ENCODE measurements at regions not wholly inside any gene's neighbourhood (a gene's known extent, or its start where the extent isn't known, plus 50 kb on each side); places are given as distances from the start of the nearest gene placed in this dataset.
"Not testable (repeated sequence)": the region's sequence is repeated elsewhere in the genome, so short reads cannot be mapped to it uniquely, and the experiment has no call there.

DNA sequence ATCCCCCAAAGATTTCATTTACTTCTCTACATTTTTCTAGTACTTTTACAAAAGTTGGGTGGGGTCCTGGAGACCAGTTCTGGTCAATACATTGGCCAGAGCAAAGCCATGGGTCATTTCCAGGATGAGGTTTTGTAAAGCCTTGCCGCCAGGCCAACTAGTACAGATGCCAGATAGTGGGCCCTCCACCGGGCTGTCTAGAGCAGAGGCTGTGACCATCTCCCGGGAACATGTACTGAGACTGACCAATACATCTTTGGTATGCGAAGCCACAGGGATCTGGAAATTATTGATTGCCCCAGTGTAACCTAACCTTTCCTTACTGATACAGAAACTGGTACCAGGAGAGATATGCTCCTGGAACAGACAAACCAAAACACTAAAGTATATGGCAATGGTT, 599.2 kb downstream of the ADCYAP1 start:
- intact Hi-C loops (cut with DNase I), result no loop called here
- DNase-seq, result no peak

DNA sequence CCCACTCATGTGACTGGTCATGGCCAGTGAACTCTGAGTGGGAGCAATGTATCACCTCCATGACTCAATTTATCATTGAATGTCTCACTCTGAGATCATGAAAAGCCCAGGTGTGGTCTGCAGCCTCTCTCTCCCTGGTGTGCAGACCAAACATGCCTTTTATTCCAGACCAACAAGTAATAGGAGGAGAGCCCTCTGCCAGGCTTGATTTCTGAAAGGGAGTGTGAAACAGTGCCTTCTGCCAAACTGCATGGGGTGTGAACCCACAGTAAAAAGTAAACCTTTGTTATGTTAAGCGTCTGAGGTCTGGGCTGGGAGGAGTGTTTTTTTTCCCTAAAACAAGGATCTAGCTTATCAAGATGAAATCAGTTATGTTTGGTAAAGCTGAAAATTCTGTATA, 601.2 kb downstream of the ADCYAP1 start:
- intact Hi-C loops (cut with DNase I), result no loop called here
- DNase-seq, result no peak

DNA sequence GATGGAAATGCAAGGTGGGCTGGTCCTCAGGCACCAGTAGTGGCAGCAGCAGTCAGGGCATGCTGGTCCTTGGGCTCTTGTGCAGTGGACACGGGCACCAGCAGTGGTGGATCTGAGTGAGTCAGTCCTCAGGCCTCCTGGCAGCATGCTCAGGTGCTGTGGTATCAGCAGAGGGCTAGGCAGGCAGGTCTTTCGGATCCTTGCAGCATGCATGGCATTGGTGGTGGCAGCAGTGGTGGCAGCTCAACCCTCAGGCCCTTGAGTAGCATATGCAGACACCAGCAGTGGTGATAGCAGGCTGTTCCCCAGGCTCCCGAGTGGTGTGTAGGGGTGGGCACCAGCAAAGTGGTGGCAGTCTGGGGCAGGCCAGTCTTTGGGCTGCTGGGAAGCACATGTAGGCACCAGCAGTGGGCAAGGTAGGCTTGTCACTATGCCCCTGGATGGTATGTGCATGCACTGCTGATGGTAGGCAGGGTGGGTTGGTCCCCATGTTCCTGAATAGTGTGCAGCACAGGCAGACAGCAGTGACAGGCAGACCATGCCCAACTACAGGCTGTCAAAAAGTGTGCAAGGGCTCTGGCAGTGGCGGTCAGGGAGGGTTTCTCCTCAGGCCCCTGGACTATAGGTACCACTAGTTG, 606.0 kb downstream of the ADCYAP1 start:
- no peak for DNase-seq
- intact Hi-C loops (cut with DNase I), result no loop called here

DNA sequence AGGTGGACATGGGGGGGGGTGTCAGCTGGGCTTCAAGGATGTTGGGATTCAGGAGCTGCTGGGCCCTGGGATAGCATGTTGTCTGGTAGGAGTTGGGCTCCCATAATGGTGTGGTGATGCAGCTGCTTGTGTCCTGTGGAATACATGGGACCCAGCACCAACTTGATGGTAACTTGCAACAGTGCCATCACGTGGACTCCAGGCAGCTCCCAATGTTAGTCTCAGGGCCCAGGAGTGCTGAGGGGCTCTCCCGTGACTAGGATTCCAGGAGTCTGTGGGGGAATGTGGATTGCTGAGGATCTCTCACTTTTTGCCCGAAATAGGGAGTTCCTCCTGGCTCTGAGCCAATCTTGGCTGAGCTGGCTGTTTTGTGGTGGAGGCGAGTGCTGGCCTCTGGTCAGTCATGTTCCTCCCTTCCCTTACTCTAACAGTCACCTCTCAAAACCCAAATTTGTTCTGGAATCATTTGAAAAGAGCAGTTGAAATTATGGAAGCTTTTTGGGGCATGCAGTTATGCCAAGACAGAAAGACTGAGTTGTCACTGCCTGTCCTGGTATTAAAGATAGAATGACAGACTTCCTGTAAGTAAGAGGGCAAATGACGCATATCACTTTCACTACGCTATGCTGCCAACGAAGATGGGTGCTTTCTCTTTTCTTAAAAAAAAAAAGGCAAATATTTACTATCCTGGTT, 607.1 kb downstream of the ADCYAP1 start:
- no peak for DNase-seq
- intact Hi-C loops (cut with DNase I), result no loop called here

DNA sequence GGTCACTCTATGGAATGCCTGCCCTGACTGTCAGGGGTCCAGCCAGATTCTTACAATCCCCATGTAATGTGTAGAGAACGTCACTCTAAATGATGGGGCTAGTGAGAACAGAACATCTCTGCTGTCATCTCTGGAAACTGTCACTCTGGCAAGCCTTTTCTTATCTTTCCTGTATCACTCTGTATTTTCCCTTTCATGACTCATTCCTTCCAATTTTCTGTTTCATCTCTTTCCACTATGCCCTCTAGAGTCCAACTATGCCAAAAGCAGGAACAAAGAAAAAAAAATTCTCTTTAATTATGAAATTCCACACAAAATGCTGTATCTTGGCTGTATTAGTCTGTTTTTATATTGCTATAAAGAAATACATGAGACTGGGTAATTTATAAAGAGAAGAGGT, 608.8 kb downstream of the ADCYAP1 start:
- no peak for DNase-seq
- intact Hi-C loops (cut with DNase I), result no loop called here

DNA sequence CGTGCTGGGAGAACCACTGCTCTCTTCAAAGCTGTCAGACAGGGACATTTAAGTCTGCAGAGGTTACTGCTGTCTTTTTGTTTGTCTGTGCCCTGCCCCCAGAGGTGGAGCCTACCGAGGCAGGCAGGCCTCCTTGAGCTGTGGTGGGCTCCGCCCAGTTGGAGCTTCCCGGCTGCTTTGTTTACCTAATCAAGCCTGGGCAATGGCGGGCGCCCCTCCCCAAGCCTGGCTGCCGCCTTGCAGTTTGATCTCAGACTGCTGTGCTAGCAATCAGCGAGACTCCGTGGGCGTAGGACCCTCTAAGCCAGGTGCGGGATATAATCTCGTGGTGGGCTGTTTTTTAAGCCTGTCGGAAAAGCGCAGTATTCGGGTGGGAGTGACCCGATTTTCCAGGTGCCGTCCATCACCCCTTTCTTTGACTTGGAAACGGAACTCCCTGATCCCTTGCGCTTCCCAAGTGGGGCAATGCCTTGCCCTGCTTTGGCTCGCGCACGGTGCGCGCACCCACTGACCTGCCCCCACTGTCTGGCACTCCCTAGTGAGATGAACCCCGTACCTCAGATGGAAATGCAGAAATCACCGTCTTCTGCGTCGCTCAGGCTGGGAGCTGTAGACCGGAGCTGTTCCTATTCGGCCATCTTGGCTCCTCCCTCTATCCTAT, 617.0 kb downstream of the ADCYAP1 start:
- DNase-seq; intact Hi-C loops (cut with DNase I): not testable (repeated sequence)

DNA sequence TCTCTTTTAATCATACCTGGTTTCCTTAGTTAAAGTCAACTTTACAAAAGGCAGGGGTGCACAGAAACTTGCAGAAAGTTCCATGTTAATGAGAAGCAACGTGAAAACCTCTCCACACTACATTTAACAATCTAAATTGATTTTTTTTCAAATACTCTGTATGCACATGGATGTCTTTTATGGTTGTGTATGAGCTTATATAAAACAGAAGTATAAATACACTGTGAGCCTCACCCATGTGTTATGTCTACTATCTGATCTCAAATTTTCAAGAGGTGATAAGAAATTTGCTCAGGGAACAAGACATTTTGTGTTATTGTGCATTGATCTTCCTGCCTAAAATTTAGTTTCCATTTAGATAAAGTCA, 617.6 kb downstream of the ADCYAP1 start:
- intact Hi-C loops (cut with DNase I), result no loop called here
- no peak for DNase-seq

DNA sequence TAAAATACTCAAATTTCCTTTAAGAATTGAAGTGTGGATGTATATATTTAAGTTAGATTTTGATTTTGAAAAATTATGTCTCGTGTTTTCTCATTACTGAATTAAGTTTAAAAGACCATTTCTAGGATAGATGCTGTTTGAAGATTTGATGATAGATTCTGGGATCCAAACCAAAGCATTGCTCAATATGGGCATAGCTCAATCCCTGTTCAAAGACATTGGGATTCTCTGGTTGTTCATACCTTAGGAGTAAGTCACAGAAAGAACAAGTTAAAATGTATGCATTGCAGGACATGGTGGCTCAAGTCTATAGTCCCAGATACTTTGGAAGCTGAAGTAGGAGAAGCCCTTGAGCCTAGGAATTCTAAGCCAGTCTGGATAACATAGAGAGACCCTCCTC, 622.3 kb downstream of the ADCYAP1 start:
- intact Hi-C loops (cut with DNase I), result no loop called here
- no peak for DNase-seq

DNA sequence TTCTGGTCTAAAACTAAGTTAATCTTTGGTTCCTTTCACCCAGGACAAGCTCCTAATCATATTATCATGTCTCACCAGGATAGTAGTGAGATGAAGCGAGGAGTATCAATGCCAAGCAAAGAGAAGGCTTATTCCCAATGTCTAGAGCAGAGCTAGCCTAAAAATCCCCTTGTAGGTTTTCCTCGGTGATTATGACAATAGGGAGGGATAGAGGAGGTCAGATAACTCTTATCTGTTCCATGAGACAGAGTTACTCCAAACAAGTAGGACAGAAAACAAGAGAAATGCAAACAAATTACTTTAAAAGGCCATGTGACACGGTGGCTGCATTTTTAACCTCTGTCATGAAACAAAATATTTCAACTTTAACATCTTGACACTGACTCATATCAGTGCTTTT, 623.1 kb downstream of the ADCYAP1 start:
- no peak for DNase-seq
- intact Hi-C loops (cut with DNase I), result no loop called here

DNA sequence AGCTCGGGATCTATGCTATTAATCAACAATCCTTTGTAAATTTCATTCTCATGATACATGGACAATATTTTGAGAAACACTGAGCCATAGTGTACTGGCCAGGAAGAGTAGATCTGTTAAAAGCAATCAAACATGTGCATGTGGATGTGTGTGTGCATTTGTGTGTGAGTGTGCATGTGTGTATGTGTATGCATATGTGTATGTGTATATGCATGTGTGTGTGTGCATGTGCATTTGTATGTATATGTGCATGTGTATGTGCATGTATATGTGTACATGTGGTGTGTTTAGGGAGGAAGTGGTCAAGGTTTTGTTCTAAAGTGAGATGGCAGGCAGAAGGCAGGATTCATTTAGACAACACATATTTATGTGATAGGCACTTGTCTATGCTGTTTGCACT, 623.8 kb downstream of the ADCYAP1 start:
- intact Hi-C loops (cut with DNase I), result no loop called here
- no peak for DNase-seq

DNA sequence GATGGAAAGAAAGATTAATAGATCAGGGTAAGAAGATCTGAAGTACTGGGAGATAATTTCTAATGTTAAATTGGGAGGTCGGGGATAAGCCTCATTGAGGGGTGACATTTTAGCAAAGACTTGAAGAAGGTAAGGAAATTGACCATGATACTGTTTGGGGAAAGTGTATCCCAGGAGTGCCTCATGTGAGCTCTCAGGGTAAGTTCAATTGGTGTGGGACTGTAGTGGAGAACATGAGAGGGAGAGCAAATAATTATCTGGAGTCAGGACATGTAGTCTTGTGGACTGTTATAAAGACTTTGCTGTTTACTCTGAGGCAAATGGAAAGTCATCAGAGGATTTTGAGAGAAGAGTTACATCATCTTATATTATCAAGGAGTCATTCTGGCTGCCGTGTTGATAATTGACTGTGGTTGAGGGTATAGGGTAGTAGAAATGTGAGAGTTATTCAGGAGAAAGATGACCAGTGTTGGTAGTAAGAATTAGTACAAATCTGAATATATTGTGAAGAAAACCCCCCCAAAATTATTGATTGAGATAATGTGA, 624.4 kb downstream of the ADCYAP1 start:
- intact Hi-C loops (cut with DNase I), result no loop called here
- no peak for DNase-seq

DNA sequence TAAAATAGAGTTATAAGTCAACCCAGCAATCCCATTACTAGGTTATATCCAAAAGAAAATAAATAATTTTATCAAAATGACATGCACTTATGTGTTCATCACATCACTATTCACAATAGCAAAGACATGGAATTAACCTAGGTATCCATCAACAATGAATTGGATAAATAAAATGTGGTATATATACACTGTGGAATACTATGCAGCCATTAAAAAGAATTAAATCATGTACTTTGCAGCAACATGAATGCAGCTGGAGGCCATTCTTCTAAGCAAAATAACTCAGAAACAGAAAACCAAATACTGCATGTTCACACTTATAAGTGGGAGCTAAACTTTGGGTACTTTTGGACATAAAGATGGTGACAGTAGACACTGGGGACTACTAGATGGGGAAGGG, 626.0 kb downstream of the ADCYAP1 start:
- intact Hi-C loops (cut with DNase I), result no loop called here
- DNase-seq, result no peak

DNA sequence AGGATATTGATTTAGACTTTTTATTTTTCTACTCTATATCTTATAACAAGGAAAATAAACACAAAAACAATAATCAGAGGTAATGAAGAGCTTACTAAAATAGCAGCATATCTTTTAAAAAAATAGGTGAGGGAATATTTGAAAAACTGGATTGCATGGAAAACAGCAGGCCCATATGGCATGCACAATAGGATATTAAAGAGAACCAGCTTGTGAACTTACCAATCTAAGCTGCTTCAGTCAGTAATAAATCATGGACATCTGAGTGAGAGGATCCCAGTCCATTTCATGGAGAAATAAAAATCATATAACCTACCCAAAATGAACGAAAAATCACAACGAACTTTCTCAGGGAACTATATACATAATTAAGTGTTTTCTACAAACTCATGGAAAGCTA, 634.6 kb downstream of the ADCYAP1 start:
- no peak for DNase-seq

DNA sequence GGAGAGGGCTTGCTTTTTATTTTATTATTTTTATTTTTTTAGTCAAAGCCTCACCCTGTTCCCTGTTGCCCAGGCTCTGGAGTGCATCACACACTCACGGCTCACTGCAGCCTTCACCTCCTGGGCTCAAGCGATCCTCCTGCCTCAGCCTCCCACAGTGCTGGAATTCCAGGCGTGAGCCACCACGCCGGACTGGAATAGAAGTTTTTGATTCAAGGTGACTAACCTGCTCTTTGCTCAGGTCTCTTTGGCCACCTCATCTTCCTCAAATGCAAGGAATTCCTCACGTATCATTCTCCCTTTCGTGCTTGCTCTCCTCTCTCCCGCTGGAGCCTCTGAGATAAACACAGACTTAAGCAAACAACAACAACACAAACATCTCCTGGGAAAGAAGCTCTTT, 636.8 kb downstream of the ADCYAP1 start:
- intact Hi-C loops (cut with DNase I), result no loop called here
- DNase-seq, result no peak

More for the DNA sequence above, 634.6 kb downstream of the ADCYAP1 start:
- intact Hi-C loops (cut with DNase I), result no loop called here

DNA sequence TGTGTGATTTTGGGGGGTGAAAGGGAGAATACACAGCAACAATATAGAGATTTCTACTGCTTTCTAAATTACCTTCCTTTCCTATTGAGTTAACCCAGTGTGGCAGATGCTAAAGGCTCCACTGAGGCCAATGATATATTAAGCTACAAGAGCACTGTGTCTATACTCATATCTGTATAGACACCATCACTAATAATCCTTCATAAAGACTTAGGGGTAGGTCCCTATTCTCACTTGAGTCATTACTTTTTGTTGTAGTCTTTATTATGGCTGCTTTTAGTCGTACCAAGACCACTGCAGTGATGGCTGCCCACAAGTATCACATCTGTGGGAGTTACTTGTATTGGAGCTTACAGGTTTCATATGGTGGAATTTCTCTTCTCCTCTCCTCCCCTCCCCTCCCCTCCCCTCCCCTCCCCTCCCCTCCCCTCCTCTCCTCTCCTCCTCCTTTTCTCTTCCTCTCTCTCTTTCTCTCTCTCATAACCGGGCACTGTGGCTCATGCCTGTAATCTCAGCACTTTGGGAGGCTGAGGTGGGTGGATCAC, 637.6 kb downstream of the ADCYAP1 start:
- intact Hi-C loops (cut with DNase I), result no loop called here
- no peak for DNase-seq

DNA sequence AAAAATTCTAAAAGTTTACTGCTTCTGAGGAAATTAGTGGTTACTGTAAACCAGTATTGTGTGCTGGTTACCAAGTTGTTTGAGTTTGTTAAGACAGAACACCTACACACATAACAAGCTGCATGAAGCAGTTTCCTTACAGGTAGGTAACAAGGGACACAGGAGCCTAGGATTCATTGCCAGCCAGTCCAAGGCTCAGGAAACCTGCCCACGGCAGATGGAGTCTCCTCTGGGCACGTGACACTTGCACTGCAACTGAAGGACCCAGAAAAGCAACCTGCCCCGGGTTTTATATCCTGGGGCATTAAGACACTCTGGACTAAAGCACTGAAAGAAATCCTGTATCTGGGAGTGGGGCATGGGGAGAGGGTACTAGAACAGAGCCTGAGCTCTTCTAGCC, 639.3 kb downstream of the ADCYAP1 start:
- no peak for DNase-seq
- intact Hi-C loops (cut with DNase I), result no loop called here

DNA sequence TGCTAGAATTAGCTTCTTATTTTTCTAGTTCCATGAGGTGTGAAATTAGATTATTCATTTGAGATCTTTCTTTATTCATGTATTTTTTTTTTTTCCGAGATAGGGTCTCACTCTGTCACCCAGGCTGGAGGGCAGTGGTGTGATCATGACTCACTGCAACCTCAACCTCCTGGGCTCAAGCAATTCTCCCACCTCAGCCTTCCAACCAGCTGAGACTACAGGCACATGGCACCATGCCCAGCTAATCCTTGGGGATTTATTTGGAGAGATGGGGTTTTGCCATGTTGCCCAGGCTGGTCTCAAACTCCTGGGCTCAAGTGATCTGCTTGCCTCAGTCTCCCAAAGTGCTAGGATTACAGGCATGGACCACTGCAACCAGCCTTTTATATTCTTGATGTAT, 653.0 kb downstream of the ADCYAP1 start:
- DNase-seq; intact Hi-C loops (cut with DNase I): not testable (repeated sequence)

DNA sequence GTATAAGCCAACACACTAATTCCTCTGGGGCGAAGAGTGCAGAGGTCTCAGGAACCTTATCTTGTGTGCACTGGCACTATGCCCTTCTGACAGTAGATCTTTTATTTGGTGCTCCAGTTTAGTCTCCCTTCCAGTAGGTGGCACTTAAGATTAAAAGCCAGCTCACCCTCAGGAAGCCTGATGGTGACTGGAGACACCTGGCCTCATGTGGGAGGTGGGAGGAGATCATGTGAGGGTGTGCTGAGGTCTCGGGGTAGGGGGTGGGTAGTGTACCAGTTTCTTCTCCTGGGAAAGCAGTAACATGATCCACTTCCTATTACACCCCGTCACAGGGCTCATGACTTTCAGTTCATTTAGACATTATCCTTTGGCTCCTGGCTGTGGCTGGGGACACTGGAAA, 654.9 kb downstream of the ADCYAP1 start:
- DNase-seq, result no peak
- intact Hi-C loops (cut with DNase I), result no loop called here

DNA sequence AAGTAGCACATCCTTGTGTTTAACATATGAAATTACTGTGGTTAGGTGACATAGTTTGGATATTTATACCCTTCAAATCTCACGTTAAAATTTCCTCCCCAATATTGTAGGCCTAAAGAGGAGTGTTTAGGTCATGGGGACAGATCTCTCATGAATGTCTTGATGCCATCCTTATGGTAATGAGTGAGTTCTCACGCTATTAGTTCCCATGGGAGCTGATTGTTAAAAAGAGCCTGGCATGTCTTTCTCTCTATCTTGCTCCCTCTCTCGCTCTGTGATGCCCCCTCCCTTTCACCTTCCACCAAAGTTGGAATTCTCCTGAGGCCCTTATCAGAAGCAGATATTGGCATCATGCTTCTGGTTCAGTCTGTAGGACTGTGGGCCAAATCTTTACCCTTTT, 660.1 kb downstream of the ADCYAP1 start:
- intact Hi-C loops (cut with DNase I), result no loop called here

DNA sequence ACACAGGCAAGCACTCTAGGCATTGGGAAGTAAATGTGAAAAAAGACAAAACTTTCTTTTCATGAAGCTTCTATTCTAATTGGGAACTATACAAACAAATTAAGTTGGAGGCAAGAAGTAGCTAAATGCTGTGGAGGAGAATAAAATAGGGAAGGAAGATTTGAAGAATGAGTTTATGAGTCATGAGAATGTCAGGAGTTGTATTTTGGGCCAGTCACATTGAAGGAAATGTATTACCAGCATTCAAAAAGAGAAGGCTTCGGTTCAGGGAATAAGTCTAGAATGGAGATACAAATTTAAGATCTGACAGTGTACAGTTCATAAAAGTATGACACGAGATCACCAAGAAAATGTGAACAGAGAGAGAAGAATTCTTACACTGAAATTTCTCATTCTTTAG, 666.5 kb downstream of the ADCYAP1 start:
- no peak for DNase-seq
- intact Hi-C loops (cut with DNase I), result no loop called here

More for the DNA sequence above, 660.1 kb downstream of the ADCYAP1 start:
- no peak for DNase-seq

Measured in head of caudate nucleus (tissue), 42 donors.